ENCODE measurements at regions not wholly inside any gene's neighbourhood (a gene's known extent, or its start where the extent isn't known, plus 50 kb on each side); places are given as distances from the start of the nearest gene placed in this dataset.
A peak's percentile ranks its signal among the peaks of the same experiment; 100 is the strongest.

DNA sequence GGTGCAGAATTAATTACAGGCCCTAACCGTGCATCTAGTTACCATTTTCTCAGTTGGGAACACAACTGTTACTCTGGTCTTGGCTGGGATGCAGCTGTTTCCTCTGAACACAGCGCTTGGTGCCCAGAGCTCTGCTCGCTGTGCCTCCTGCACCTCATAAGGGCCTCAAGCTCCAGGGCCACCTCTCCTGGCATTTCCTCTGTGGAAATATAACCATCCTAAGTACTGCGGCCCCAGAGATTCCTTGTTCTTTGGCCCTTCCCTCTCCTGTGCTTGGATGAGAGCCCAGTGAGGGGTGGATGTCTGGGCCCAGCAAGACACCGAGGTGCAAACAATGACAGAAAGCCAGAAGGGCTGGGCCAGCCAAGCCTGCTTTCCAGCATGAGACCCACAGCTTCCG is 169.9 kb upstream of the CST7 start:
- POLR2A ChIA-PET = interaction anchor here (1.0 kb wide), 1 partner anchor 151 kb away, joined by 3 read pairs; no protein-coding TSS in a partner anchor
- Mint-ChIP-seq H3K9me3 (peaks cover 10% of the 10 kb centered on the region), H3K27me3 (peaks cover 22% of the 10 kb centered on the region), H3K4me3 (no peak overlapping the region), H3K27ac (no peak overlapping the region), H3K4me1 (ENCODE audit: low read depth) (no peaks in the 10 kb centered on the region), H3K36me3 (ENCODE audit: low read depth) (no peaks in the 10 kb centered on the region)
- intact Hi-C loops (cut with micrococcal nuclease) = no loop called here
- TF ChIP-seq, protein P1, sequence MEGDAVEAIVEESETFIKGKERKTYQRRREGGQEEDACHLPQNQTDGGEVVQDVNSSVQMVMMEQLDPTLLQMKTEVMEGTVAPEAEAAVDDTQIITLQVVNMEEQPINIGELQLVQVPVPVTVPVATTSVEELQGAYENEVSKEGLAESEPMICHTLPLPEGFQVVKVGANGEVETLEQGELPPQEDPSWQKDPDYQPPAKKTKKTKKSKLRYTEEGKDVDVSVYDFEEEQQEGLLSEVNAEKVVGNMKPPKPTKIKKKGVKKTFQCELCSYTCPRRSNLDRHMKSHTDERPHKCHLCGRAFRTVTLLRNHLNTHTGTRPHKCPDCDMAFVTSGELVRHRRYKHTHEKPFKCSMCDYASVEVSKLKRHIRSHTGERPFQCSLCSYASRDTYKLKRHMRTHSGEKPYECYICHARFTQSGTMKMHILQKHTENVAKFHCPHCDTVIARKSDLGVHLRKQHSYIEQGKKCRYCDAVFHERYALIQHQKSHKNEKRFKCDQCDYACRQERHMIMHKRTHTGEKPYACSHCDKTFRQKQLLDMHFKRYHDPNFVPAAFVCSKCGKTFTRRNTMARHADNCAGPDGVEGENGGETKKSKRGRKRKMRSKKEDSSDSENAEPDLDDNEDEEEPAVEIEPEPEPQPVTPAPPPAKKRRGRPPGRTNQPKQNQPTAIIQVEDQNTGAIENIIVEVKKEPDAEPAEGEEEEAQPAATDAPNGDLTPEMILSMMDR (IDR thresholded peaks at IDR 0.05) = no peak
- ATAC-seq = no peak
- DNase-seq = no peak
- CTCF ChIA-PET = no interaction called here

DNA sequence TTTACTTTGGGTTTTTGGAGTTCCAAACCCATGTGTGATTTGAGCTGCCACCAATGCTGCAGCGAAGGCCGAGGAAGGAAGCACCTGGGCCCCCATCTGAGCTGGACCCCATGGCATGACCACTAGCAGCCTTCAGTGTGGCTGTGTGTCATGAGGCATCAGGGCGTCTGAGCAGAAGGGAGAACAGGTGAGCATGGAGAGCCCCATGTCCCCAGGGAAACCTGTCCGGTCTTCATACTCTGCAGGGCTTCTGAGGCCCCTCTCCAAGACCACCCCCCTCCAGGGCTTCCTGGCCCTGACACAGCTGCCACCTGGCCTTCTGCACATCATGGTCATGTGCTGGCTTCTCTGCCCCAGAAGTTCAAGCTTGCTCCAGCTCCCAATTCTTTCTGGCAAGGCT is 169.1 kb upstream of the CST7 start:
- CTCF ChIA-PET = interaction anchor here (1.3 kb wide), 1 partner anchor 619 kb away, joined by 3 read pairs; no protein-coding TSS in a partner anchor
- DNase-seq (no peak), ATAC-seq (no peak)
- POLR2A ChIA-PET = interaction anchor here (1.1 kb wide), 1 partner anchor 17 kb away, joined by 3 read pairs; no protein-coding TSS in a partner anchor
- intact Hi-C loops (cut with micrococcal nuclease) = no loop called here
- Mint-ChIP-seq H3K4me3 (no peak overlapping the region), H3K27ac (no peak overlapping the region), H3K36me3 (ENCODE audit: low read depth) (no peaks in the 10 kb centered on the region), H3K27me3 (peaks cover 19% of the 10 kb centered on the region), H3K9me3 (peaks cover 6% of the 10 kb centered on the region), H3K4me1 (ENCODE audit: low read depth) (no peaks in the 10 kb centered on the region)
- TF ChIP-seq, protein P1 (IDR thresholded peaks at IDR 0.05) = no peak

DNA sequence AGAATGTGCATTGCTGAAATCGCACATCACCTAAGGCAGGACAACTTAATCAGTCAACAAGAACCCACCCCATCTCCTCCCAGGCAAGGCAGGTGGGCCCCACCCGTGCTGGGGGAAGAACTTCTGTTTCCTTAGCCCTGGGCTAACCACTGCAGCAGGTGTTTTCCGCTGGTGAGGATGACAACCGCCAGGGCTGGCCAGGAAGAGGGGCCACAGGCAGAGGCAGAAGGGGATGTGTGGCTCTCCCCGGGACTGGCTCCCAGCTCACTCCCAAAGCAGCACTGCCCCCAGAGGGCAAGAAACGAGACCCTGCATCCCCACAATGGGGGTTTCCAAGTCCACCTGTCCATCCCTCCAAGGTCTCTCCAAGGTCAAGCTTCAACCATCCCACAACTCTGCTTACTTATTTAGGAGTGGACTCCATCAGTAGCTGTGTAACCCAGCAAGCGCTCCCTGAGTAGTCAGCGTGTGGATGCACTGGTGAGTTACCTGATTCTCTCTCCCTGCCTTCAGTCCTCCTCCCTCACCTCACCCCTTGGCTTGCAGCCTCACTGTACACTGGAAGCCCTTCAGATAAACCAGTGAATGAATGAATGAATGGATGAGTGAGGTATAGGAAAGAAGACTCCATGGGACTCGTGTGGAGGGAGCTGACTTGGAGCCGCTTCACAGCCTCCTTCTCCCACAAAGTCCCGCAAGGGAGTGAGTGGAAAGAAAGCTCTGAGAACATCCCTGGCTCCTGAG is 168.2 kb upstream of the CST7 start:
- TF ChIP-seq, protein P1 (IDR thresholded peaks at IDR 0.05) = no peak
- ATAC-seq = no peak
- Mint-ChIP-seq H3K27me3 (peaks cover 19% of the 10 kb centered on the region), H3K36me3 (ENCODE audit: low read depth) (no peaks in the 10 kb centered on the region), H3K4me3 (no peak overlapping the region), H3K27ac (no peak overlapping the region), H3K9me3 (no peaks in the 10 kb centered on the region), H3K4me1 (ENCODE audit: low read depth) (no peaks in the 10 kb centered on the region)
- intact Hi-C loops (cut with micrococcal nuclease) = no loop called here
- CTCF ChIA-PET = interaction anchor here (0.9 to 1.4 kb wide), 5 partner anchors 9 to 620 kb away, joined by 3 to 4 read pairs (median 3); no protein-coding TSS in a partner anchor
- POLR2A ChIA-PET = interaction anchor here (1.1 kb wide), 1 partner anchor 18 kb away, joined by 3 read pairs; no protein-coding TSS in a partner anchor
- no peak for DNase-seq

DNA sequence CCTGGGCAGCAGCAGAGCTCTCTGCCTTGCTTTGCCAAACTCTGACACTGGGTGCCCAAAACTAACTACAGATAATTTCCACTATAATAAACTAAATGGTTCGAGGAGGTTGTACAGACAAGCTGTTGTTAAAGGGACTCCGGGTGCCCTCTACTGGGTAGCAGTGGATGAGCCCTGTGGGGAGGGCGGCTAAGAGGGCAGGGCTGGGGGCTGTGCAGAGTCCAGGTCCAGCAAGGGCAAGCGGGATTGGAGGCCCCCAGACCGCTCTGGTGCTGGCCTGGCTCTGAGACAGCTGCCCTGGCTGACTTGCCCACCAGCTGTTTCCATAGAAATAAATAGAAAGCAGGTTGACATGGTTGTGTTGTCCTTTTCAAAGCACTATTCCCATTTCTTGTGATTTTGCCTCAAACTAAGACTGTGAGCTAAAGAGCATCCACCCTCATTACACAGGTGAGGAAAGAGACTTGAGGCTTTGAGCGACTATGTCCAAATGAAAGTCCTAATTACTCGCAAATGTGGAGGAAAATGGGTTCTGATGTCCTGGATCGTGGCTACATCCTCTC is 167.6 kb upstream of the CST7 start:
- intact Hi-C loops (cut with micrococcal nuclease) = no loop called here
- TF ChIP-seq, protein P1 (IDR thresholded peaks at IDR 0.05) = no peak
- POLR2A ChIA-PET = no interaction called here
- Mint-ChIP-seq H3K36me3 (ENCODE audit: low read depth) (no peaks in the 10 kb centered on the region), H3K27me3 (peaks cover 15% of the 10 kb centered on the region), H3K9me3 (no peaks in the 10 kb centered on the region), H3K27ac (no peak overlapping the region), H3K4me1 (ENCODE audit: low read depth) (no peaks in the 10 kb centered on the region), H3K4me3 (no peak overlapping the region)
- CTCF ChIA-PET = interaction anchor here (0.9 to 1.4 kb wide), 4 partner anchors 8 to 136 kb away, joined by 3 to 4 read pairs (median 3); no protein-coding TSS in a partner anchor
- DNase-seq (peak; percentile 49), ATAC-seq (no peak)

DNA sequence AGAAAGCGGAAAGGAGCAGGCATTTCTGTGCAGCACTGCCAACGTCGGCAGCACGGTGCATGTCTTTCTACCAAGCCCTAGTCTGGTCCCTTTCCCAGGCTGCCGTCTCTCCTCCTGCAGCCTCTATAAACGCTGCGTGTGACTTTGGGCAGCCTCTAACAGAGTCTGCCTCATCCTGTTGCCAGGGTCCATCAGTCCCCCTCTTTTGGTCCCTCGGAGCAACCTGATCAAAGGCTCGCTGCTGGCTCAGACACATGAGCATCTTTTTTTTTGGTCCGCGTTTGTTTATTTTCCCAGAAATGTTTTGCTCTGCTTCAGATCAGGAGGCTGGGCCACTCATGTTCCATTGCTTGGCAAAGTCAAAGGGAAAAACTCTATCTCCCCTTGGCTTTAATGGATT is 166.8 kb upstream of the CST7 start:
- Mint-ChIP-seq H3K36me3 (ENCODE audit: low read depth) (no peaks in the 10 kb centered on the region), H3K27ac (no peak overlapping the region), H3K9me3 (no peaks in the 10 kb centered on the region), H3K27me3 (peaks cover 10% of the 10 kb centered on the region), H3K4me3 (no peak overlapping the region), H3K4me1 (ENCODE audit: low read depth) (no peaks in the 10 kb centered on the region)
- ATAC-seq (no peak), DNase-seq (no peak)
- CTCF ChIA-PET = no interaction called here
- TF ChIP-seq, protein P1 (IDR thresholded peaks at IDR 0.05) = no peak
- POLR2A ChIA-PET = no interaction called here
- intact Hi-C loops (cut with micrococcal nuclease) = no loop called here
